Osteocyte (in vitro differentiated cells): ENCODE measurements at regions not wholly inside any gene's neighbourhood (a gene's known extent, or its start where the extent isn't known, plus 50 kb on each side); places are given as distances from the start of the nearest gene placed in this dataset.

Experiments
- DNase-seq: peaks from one replicate; pipeline ENCODE4 v3.0.0; 2021; ENCODE audit warnings: mixed read lengths; ENCODE audit not compliant: unreplicated experiment; ENCODE audit errors: extremely low spot score
- H3K27ac Mint-ChIP-seq: one replicate; pipeline ENCODE4 v1.8.0; 2021; ENCODE audit warnings: mild to moderate bottlenecking, mixed read lengths; ENCODE audit not compliant: unreplicated experiment
- H3K27me3 Mint-ChIP-seq: one replicate; pipeline ENCODE4 v1.8.0; 2021; ENCODE audit warnings: mixed read lengths; ENCODE audit not compliant: unreplicated experiment
- H3K36me3 Mint-ChIP-seq: one replicate; pipeline ENCODE4 v1.8.0; 2021; ENCODE audit warnings: mixed read lengths; ENCODE audit not compliant: unreplicated experiment
- H3K4me1 Mint-ChIP-seq: one replicate; pipeline ENCODE4 v1.8.0; 2021; ENCODE audit warnings: mixed read lengths; ENCODE audit not compliant: unreplicated experiment
- H3K4me3 Mint-ChIP-seq: one replicate; pipeline ENCODE4 v1.8.0; 2021; ENCODE audit warnings: mild to moderate bottlenecking, moderate library complexity, mixed read lengths; ENCODE audit not compliant: unreplicated experiment
- H3K9me3 Mint-ChIP-seq: one replicate; pipeline ENCODE4 v1.8.0; 2021; ENCODE audit warnings: mixed read lengths; ENCODE audit not compliant: unreplicated experiment
- TF ChIP-seq, protein P1 (sequence below): fragments of 200-600 bp; sonication (generic); IDR thresholded peaks from 2 replicates; pipeline ENCODE4 v1.5.0; 2021; ENCODE audit warnings: antibody characterized with exemption, mild to moderate bottlenecking, moderate library complexity

DNA sequence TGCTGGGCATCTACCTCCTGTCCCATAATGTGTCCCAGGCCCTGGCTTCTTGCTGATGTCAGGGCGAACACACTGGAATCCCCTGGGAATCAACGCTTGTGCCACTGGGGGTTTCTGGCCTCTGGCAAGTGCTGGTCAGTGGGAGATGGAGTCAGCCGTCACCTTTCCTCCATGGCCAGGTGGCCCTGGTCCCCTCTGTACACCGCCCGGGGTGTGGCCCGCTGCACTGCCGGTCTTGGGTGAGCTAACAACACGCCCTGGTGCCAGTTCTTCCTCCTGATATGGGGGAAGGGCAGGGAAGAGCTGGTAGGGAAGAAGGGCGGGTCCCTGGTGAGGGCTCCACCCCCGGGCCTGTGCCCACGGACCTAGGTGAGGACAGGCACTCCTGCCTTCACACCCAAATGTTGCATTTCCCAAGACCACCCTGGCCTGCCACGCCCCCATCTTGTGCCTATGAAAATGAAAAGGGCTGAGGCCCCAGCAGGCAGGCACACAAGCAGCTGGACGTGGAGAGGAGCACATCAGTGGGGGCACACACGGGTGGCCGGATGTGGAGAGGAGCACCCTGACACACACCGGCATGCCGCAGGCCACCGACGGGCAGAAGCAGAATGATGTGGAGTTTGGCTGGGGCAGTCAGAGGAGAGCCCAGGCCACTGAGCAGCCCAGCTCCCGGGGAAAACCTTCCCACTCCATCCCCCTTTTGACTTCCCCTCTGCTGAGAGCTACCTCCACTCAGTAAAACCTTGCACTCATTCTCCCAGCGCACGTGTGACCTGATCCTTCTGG is 140.5 kb downstream of the ASB1 start:
- DNase-seq, result no peak
- Mint-ChIP-seq H3K27ac (no peak overlapping the region), H3K27me3 (peaks cover 10% of the 10 kb centered on the region), H3K36me3 (no peaks in the 10 kb centered on the region), H3K9me3 (no peaks in the 10 kb centered on the region), H3K4me1 (no peaks in the 10 kb centered on the region), H3K4me3 (no peak overlapping the region)
- TF ChIP-seq, protein P1, sequence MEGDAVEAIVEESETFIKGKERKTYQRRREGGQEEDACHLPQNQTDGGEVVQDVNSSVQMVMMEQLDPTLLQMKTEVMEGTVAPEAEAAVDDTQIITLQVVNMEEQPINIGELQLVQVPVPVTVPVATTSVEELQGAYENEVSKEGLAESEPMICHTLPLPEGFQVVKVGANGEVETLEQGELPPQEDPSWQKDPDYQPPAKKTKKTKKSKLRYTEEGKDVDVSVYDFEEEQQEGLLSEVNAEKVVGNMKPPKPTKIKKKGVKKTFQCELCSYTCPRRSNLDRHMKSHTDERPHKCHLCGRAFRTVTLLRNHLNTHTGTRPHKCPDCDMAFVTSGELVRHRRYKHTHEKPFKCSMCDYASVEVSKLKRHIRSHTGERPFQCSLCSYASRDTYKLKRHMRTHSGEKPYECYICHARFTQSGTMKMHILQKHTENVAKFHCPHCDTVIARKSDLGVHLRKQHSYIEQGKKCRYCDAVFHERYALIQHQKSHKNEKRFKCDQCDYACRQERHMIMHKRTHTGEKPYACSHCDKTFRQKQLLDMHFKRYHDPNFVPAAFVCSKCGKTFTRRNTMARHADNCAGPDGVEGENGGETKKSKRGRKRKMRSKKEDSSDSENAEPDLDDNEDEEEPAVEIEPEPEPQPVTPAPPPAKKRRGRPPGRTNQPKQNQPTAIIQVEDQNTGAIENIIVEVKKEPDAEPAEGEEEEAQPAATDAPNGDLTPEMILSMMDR, result no peak

DNA sequence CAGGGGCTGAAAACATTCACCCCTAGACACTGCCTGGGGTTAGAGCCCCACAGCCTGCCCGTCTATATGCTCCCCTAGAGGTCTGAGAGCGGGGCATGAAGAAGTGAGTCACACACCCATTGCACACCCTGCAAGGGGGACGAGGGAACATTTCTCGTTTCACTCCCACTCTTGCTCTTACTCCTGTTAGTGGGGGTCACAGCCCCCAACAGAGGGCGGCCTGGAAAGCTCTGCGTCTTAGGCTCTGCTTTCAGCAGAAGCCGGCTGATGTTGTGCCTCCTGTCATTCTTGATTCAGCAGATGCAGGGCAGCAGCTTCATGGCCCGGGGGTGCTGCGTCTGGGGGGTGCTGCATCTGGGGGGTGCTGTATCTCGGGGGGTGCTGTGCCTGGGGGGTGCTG is 141.3 kb downstream of the ASB1 start:
- DNase-seq, result no peak
- no peak overlapping the region for H3K27ac Mint-ChIP-seq
- no peaks in the 10 kb centered on the region for H3K9me3 Mint-ChIP-seq
- no peaks in the 10 kb centered on the region for H3K36me3 Mint-ChIP-seq
- no peaks in the 10 kb centered on the region for H3K4me1 Mint-ChIP-seq
- TF ChIP-seq, protein P1, result no peak
- H3K4me3 Mint-ChIP-seq, result no peak overlapping the region
- H3K27me3 Mint-ChIP-seq, result peaks cover 6% of the 10 kb centered on the region

GRCh38 chr2:238568455-238569440 is 142.0 kb downstream of the ASB1 start:
- Mint-ChIP-seq H3K9me3 (no peaks in the 10 kb centered on the region), H3K36me3 (no peaks in the 10 kb centered on the region), H3K4me3 (no peak overlapping the region), H3K27me3 (no peaks in the 10 kb centered on the region), H3K27ac (no peak overlapping the region), H3K4me1 (no peaks in the 10 kb centered on the region)
- DNase-seq, result no peak
- TF ChIP-seq, protein P1, result no peak

- no peak overlapping the region for H3K27ac Mint-ChIP-seq
- no peaks in the 10 kb centered on the region for H3K9me3 Mint-ChIP-seq
- TF ChIP-seq, protein P1, result no peak
- H3K36me3 Mint-ChIP-seq, result no peaks in the 10 kb centered on the region
- no peak for DNase-seq
- H3K4me1 Mint-ChIP-seq, result no peaks in the 10 kb centered on the region
- H3K27me3 Mint-ChIP-seq, result no peaks in the 10 kb centered on the region
- no peak overlapping the region for H3K4me3 Mint-ChIP-seq
Observed at GRCh38 chr2:238569507-238570195, 142.9 kb downstream of the ASB1 start.
